Brain microvascular endothelial cell (primary cell): ENCODE measurements at regions not wholly inside any gene's neighbourhood (a gene's known extent, or its start where the extent isn't known, plus 50 kb on each side); places are given as distances from the start of the nearest gene placed in this dataset.

Experiments used
- DNase-seq: peaks from one replicate; pipeline ENCODE4 v3.0.0-alpha.2; 2020
- H3K27ac ChIP-seq: fragments of 250-450 bp; sonication (Bioruptor Pico); 2 replicates; pipeline ENCODE4 v1.5.1; 2020; ENCODE audit warnings: mild to moderate bottlenecking, moderate library complexity
- H3K27me3 ChIP-seq: fragments of 250-450 bp; sonication (Bioruptor Pico); replicated peaks from 2 replicates; pipeline ENCODE4 v1.5.1; 2020; ENCODE audit warnings: mild to moderate bottlenecking
- H3K36me3 ChIP-seq: fragments of 250-450 bp; sonication (Bioruptor Pico); replicated peaks from 2 replicates; pipeline ENCODE4 v1.5.1; 2020; ENCODE audit warnings: mild to moderate bottlenecking
- H3K4me3 ChIP-seq: 2 replicates; pipeline ENCODE4 v1.5.1; 2011; ENCODE audit warnings: low read depth, mild to moderate bottlenecking, control low read depth, low read length, moderate library complexity
- in situ Hi-C: cut with HindIII; loops from 2 replicates; pipeline ENCODE4 v1.10.0; 2017; ENCODE audit warnings: low sequenced_read_pairs, low pct_ligation_motif_present
- TF ChIP-seq, protein P1 (sequence below): IDR thresholded peaks from 2 replicates; pipeline ENCODE4 v1.5.1; 2011; ENCODE audit warnings: low read depth, mild to moderate bottlenecking, moderate library complexity, low read length, control low read depth, inconsistent platforms; ENCODE audit errors: missing control alignments

DNA sequence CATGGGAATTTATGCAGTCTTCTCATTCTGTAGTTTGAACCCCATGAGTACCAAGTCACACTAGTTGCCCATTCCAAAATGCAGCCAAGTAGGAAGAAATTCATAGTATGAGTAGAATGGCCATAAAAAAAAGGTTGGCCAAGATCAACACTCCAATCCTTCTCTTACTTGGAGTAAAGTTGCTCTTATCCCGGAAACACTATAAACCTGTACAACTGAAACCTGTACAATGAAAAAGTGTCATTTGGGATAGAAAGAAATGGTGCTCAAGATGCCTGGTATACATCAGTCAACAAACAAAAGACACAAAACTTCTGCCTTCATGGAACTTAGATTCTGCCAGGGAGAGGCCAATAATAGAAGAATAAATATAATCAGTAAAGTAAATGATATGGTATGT, 325.0 kb downstream of the NFIB start:
- no peaks in the 10 kb centered on the region for H3K27me3 ChIP-seq
- DNase-seq: no peak
- no peaks in the 10 kb centered on the region for H3K36me3 ChIP-seq
- TF ChIP-seq, protein P1, sequence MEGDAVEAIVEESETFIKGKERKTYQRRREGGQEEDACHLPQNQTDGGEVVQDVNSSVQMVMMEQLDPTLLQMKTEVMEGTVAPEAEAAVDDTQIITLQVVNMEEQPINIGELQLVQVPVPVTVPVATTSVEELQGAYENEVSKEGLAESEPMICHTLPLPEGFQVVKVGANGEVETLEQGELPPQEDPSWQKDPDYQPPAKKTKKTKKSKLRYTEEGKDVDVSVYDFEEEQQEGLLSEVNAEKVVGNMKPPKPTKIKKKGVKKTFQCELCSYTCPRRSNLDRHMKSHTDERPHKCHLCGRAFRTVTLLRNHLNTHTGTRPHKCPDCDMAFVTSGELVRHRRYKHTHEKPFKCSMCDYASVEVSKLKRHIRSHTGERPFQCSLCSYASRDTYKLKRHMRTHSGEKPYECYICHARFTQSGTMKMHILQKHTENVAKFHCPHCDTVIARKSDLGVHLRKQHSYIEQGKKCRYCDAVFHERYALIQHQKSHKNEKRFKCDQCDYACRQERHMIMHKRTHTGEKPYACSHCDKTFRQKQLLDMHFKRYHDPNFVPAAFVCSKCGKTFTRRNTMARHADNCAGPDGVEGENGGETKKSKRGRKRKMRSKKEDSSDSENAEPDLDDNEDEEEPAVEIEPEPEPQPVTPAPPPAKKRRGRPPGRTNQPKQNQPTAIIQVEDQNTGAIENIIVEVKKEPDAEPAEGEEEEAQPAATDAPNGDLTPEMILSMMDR: no peak
- H3K4me3 ChIP-seq: no peak overlapping the region
- no peak overlapping the region for H3K27ac ChIP-seq
- in situ Hi-C loops: no loop called here

DNA sequence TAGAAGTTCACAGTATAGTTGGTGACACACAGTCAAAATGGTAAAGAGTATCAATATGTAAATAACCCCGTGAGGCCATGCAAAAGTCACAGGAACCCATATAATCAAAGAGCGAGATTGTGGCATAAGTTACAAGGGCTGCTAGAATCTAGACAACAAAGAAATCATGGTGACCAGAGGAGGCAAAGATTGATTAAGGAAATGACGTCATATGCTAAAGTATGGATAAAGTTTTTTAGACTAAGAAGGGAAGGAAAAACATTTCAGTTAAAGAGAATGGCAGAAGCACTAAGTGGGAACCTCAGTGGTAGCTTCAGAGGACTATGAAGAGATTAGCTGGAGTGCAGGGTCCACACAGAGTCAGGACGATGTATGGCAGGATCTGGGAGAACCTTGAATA, 330.3 kb downstream of the NFIB start:
- TF ChIP-seq, protein P1: no peak
- Histone ChIP-seq H3K36me3 (no peaks in the 10 kb centered on the region), H3K27me3 (no peaks in the 10 kb centered on the region), H3K27ac (no peak overlapping the region), H3K4me3 (no peak overlapping the region)
- no peak for DNase-seq
- in situ Hi-C loops: no loop called here

DNA sequence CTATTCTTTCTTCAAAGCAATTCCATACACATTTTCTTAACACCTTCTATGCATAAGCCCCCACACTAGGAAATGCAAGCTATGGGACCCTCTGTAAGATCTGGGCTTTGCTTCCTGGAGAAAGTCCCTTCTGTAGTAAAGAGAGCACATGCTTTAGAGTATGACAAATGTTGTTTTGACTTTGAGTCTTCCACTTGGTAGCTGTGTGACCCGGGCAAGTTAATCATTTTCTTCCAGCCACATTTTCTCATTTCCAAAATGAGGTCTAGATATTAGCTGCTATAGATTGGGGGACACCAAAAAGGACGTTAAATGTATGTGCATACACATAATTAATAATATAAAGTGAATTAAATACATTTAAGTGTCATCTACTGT, 334.0 kb downstream of the NFIB start:
- H3K27ac ChIP-seq: no peak overlapping the region
- no peak for DNase-seq
- H3K27me3 ChIP-seq: no peaks in the 10 kb centered on the region
- in situ Hi-C loops: no loop called here
- no peaks in the 10 kb centered on the region for H3K36me3 ChIP-seq
- no peak overlapping the region for H3K4me3 ChIP-seq
- TF ChIP-seq, protein P1: no peak

DNA sequence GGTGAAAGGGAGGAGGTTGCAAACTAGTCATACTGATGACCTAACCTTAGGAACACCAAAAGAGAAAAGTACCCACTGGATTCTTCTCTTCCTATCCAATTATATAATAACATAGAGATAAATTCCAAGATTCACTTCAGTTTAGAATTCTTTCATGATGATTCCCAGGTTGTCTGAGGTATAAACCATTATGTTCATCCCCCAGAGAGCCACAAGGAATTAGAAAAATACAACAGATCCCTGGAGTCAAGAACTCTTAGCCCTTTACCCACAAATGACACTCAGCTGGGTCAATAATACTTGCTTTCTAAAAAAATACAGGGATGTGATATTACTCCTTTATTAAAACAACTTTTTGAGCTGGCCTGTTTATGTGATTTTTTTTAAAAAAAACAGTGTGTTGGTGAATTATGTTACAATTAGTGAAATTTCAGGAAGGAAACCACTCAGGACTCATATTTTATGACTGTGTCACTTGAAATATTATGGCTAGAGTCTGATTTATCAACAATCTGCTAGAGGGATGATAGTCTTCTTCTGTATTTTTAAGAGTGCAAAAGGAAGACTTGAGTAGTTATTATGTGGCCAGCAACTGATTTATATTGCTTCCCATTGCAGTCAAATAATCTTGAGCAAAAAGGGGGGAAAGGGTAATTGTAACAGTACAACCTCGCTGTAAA, 338.2 kb downstream of the NFIB start:
- in situ Hi-C loops: no loop called here
- no peak overlapping the region for H3K27ac ChIP-seq
- no peak for DNase-seq
- no peak overlapping the region for H3K4me3 ChIP-seq
- no peaks in the 10 kb centered on the region for H3K27me3 ChIP-seq
- no peaks in the 10 kb centered on the region for H3K36me3 ChIP-seq
- TF ChIP-seq, protein P1: no peak

DNA sequence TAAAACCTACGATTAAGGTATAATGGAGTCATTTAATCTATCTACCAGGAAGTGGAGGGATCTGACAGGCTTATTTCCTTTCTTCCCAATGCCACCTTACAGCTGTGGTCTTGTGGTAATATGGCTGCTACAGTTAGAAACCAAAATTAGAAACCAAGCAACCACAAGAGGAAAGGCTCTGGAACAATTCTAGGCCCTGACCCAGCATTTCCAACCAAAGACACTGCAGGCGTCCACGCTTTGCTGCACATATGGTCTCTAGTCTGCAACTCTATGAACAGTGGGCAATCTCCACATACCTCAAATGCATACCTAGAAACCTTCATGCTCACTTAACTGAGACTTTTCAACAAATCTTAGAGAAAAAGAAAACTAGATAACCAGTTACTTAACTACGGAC, 339.1 kb downstream of the NFIB start:
- TF ChIP-seq, protein P1: no peak
- H3K27me3 ChIP-seq: no peaks in the 10 kb centered on the region
- H3K36me3 ChIP-seq: no peaks in the 10 kb centered on the region
- in situ Hi-C loops: no loop called here
- H3K4me3 ChIP-seq: no peak overlapping the region
- H3K27ac ChIP-seq: no peak overlapping the region
- DNase-seq: no peak

DNA sequence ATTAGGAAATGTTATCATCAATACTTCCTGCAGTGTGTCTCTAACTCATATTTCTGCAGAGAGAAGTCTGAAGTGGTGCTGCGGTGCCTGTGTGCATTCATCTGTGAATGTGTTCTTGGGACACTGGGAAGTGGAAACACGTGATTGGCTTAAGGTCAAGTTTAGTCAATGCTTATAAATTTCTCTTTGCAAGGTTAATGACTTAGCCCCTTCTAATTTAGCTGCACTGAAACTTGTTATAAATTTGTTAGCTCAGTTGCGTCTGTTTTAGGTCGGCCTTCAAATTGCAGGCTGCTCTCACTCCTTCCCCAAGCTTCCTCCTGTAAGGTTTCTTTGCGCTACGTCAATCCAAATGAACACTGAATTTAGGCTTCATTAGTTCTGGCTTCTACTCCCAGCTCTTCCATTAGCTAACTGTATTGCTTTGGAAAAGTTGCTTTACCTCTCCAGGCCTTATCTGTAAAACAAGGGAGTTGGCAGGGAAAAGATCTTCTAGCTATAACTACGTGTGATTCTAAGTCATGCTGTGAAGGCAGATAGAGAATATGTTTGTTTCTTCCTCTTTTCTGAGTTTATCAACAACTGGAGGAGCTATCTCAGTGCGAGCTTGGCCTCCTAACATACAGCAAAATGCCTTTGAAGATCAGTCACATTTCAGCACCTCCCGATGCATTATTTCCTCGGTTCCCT, 341.8 kb downstream of the NFIB start:
- no peak overlapping the region for H3K27ac ChIP-seq
- TF ChIP-seq, protein P1: no peak

More for the DNA sequence above, 341.8 kb downstream of the NFIB start:
- H3K36me3 ChIP-seq: no peaks in the 10 kb centered on the region
- no peak for DNase-seq
- in situ Hi-C loops: no loop called here
- no peak overlapping the region for H3K4me3 ChIP-seq
- H3K27me3 ChIP-seq: no peaks in the 10 kb centered on the region
